Activated naive CD4-positive, alpha-beta T cell treated with anti-CD3 and anti-CD28 coated beads, Interleukin-2, amount 50 U/mL, for 24 hours (primary cell): ENCODE measurements at regions not wholly inside any gene's neighbourhood (a gene's known extent, or its start where the extent isn't known, plus 50 kb on each side); places are given as distances from the start of the nearest gene placed in this dataset.

Experiments
- H3K27ac Mint-ChIP-seq: one replicate; pipeline ENCODE4 v1.8.0; 2021; ENCODE audit warnings: mild to moderate bottlenecking, mixed read lengths
- H3K27me3 Mint-ChIP-seq: one replicate; pipeline ENCODE4 v1.8.0; 2021; ENCODE audit warnings: mixed read lengths
- H3K36me3 Mint-ChIP-seq: one replicate; pipeline ENCODE4 v1.8.0; 2021; ENCODE audit warnings: mixed read lengths
- H3K4me1 Mint-ChIP-seq: one replicate; pipeline ENCODE4 v1.8.0; 2021; ENCODE audit warnings: mixed read lengths
- H3K4me3 Mint-ChIP-seq: one replicate; pipeline ENCODE4 v1.8.0; 2021; ENCODE audit warnings: mild to moderate bottlenecking, mixed read lengths
- H3K9me3 Mint-ChIP-seq: one replicate; pipeline ENCODE4 v1.8.0; 2021; ENCODE audit warnings: mixed read lengths

DNA sequence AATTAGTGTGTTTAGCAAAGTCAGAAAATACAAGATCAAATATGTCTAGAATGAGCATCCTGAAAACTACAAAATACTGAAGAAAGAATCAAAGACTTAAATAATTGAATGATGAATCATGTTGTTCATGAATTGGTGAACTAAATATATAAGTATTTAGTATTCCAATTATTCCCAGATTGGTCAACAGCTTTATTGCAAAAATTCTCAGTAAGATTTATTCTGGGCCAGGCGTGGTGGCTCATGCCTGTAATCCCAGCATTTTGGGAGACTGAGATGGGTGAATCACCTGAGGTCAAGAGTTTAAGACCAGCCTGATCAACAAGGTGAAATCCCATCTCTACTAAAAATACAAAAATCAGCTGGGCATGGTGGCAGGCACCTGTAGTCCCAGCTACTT, 250.0 kb upstream of the NECTIN3 start:
- Mint-ChIP-seq H3K4me3 (no peak overlapping the region), H3K27me3 (peaks cover 6% of the 10 kb centered on the region), H3K4me1 (no peaks in the 10 kb centered on the region), H3K27ac (no peak overlapping the region), H3K36me3 (no peaks in the 10 kb centered on the region), H3K9me3 (no peaks in the 10 kb centered on the region)

DNA sequence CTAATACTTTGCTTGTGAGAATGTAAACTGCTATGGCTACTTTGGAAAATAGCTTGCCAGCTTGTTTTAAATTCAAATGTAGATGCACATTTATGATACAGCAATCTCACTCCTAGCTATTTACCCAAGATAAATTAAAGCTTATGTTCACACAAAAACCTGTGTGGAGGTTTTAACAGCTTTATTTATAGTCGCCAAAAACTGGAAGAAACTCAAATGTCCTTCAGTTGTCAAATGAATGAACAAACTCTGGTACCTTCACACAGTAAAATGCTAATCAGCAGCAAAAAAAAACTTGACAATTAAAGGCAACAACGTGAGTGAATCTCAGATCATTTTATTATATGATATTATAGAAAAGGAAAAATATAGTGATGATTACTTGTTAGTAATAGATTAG, 248.6 kb upstream of the NECTIN3 start:
- Mint-ChIP-seq H3K36me3 (no peaks in the 10 kb centered on the region), H3K27ac (no peak overlapping the region), H3K4me3 (no peak overlapping the region), H3K9me3 (no peaks in the 10 kb centered on the region), H3K27me3 (peaks cover 1% of the 10 kb centered on the region), H3K4me1 (no peaks in the 10 kb centered on the region)

DNA sequence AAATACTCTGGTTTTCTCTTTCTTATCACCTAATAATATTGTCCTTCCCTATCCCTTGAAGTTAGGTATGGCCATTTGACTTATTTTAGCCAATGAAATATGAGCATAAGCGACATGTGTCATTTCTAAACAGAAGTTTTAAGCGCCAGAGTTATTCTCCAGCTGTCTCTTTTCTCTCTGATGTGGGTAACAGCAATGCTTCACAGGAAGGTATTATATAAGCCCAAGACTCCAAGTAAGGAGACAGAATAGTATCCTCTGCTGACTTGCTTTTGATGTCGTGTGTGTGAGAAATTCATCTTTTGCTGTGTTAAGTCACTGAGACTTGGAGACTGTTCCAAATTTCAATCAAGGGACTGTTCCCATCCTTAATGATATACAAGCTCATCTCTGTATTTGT, 224.6 kb upstream of the NECTIN3 start:
- Mint-ChIP-seq H3K9me3 (no peaks in the 10 kb centered on the region), H3K4me3 (no peak overlapping the region), H3K27me3 (peaks cover 6% of the 10 kb centered on the region), H3K36me3 (peaks cover 2% of the 10 kb centered on the region), H3K4me1 (no peaks in the 10 kb centered on the region), H3K27ac (no peak overlapping the region)

DNA sequence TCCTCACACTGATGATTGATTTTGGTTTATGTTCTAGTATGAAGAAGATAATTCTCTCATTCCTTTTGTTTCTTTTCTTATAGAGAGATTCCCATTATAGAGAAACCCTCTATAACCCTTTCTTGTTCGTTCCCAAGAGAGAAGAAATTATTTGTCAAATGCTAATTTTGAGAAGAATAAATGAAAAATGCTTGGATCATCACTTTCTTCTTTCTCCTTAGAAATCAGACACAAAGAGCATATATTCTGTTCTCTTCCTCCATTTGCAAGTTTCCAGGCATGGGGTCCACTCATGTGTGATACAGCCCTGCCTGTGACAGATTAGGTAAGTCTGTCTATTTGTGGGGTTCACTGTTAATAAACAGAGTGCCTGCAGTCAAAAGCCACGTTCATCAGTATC, 222.6 kb upstream of the NECTIN3 start:
- no peak overlapping the region for H3K27ac Mint-ChIP-seq
- H3K4me3 Mint-ChIP-seq = no peak overlapping the region
- H3K4me1 Mint-ChIP-seq = no peaks in the 10 kb centered on the region
- peaks cover 6% of the 10 kb centered on the region for H3K27me3 Mint-ChIP-seq
- no peaks in the 10 kb centered on the region for H3K36me3 Mint-ChIP-seq
- H3K9me3 Mint-ChIP-seq = no peaks in the 10 kb centered on the region

DNA sequence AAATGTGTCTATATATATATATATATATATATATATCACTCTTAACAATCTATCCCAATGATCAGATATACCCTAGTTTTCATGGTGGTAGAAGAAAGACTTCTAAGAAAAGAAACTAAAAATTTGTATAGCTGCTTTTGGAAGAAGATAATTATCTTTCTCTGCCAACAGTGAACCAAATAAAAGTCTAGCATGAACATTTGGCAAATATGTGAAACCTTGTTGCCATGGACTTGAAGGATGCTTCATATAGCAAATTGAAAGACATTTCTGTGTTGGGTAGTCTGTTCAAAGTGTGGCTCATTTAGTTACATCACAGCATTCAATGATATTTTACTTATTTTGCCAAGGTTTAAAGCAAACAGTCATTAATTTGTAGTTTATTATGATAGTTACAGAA, 219.9 kb upstream of the NECTIN3 start:
- Mint-ChIP-seq H3K4me3 (no peak overlapping the region), H3K27me3 (no peaks in the 10 kb centered on the region)

DNA sequence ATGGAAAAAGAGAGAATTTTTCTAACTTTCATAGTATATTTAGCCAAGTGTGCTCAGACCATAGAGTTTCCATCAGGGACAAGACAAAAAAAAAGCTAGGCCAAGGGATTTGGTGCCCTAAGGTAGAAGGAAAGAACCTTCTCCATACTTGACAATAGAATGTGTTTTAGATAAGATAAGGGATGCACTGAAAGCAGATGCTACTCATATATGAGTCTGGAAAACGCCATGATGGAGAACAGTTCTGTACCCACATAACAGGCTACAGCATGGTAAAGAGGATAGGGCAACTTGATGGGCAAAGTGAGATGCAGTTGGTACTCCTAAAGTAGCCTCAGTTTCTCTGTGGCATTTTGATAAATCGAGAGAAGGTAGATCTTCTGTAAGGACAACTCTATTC, 216.4 kb upstream of the NECTIN3 start:
- H3K27ac Mint-ChIP-seq = no peak overlapping the region
- no peaks in the 10 kb centered on the region for H3K27me3 Mint-ChIP-seq
- no peaks in the 10 kb centered on the region for H3K36me3 Mint-ChIP-seq
- no peaks in the 10 kb centered on the region for H3K9me3 Mint-ChIP-seq
- no peak overlapping the region for H3K4me3 Mint-ChIP-seq
- no peaks in the 10 kb centered on the region for H3K4me1 Mint-ChIP-seq

More for the DNA sequence above, 219.9 kb upstream of the NECTIN3 start:
- Mint-ChIP-seq H3K4me1 (no peaks in the 10 kb centered on the region), H3K36me3 (no peaks in the 10 kb centered on the region), H3K9me3 (no peaks in the 10 kb centered on the region), H3K27ac (no peak overlapping the region)

DNA sequence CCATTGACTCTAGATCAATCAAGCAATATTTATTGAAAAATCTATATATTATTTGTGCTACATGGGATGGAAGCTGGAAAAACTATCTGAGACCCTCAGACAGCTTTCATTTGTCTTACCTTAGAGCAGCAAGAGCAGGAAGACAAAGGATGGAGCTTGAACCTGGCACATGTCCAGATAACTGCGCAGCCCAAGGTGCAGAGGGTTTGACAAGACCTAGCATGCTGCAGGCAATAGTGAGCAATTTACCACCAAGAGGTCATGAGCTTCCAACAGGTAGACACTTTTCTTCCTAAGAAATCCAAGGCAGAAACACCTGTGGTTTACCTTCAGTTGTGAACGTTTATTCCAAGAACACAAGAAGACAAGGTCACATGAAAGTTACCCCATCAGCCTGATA, 214.7 kb upstream of the NECTIN3 start:
- Mint-ChIP-seq H3K4me1 (no peaks in the 10 kb centered on the region), H3K36me3 (no peaks in the 10 kb centered on the region), H3K27ac (no peak overlapping the region), H3K27me3 (no peaks in the 10 kb centered on the region), H3K4me3 (no peak overlapping the region), H3K9me3 (no peaks in the 10 kb centered on the region)

DNA sequence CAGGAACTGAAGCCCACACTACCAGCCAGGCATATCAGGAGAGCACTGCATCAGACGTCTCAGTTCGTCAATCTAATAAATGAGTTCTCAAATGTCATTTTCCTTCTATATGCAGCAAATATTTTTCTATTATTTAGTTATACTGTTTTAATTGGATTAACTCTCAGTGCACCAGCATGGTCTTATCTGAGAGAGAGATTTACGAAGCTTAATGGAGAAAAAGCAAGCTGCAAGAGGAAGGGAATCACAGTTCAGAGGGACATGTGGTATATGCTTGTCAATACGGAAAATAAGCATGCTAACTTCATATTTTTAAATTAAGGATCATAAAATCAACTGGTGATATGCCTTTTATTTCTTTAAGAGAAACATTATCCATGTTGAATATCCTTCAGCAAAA, 213.1 kb upstream of the NECTIN3 start:
- Mint-ChIP-seq H3K36me3 (no peaks in the 10 kb centered on the region), H3K27me3 (no peaks in the 10 kb centered on the region), H3K4me3 (no peak overlapping the region), H3K9me3 (no peaks in the 10 kb centered on the region), H3K4me1 (no peaks in the 10 kb centered on the region), H3K27ac (no peak overlapping the region)

DNA sequence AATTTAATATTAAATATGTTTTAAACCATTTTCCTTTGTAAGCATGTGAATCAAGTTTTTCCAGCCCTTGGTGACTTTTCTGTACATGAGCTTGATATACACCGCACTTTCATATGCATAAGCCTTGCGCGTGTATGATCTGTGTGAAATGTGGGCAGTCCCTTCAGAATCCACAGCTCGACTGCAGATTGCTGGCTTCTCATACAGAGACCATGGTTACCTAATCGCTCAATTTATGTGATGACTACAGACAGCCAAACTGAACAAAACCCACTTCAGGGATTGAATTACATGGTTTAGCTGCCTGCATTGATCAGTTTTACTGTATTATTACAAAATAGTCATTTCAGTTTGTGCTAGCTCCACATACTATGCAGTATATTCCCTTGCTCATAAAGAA, 212.3 kb upstream of the NECTIN3 start:
- Mint-ChIP-seq H3K4me1 (no peaks in the 10 kb centered on the region), H3K4me3 (no peak overlapping the region), H3K9me3 (no peaks in the 10 kb centered on the region), H3K36me3 (no peaks in the 10 kb centered on the region), H3K27me3 (no peaks in the 10 kb centered on the region), H3K27ac (no peak overlapping the region)

DNA sequence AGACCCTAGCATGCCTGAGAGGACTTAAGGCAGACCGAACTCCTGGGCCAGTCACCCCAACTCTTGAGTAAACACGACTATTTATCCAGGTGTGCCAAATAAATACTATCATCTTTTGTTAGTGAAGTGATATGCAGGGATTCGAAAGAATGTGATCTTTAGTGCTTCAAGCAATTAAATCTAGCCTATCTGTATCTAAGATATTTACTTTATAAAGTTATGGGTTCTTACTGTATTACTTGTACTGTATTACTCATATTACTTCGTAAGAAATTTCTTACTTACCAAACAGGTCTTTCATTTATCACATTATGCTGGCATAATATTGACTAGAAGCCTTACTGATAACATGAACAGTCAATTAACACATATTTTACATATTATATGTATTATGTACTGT, 211.6 kb upstream of the NECTIN3 start:
- Mint-ChIP-seq H3K27me3 (no peaks in the 10 kb centered on the region), H3K9me3 (no peaks in the 10 kb centered on the region), H3K4me1 (no peaks in the 10 kb centered on the region), H3K27ac (no peak overlapping the region), H3K36me3 (no peaks in the 10 kb centered on the region), H3K4me3 (no peak overlapping the region)

DNA sequence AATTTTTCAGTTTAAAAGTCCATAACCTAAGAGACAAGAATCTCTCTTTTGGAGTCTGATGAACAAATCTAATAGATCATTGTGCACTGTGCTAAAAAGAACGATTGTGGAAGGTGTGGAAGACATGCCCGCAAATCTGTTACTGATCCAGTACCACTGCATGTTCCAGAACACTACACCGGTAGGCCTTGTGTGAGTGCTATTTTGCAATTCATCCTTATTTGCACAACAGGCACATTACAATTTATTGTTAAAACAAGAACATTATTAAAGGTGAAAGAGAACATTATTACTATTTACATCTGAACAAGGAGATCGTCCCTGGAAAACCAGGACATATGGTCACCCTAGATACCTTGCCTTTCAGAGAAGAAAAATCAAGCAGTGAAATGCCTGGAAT, 205.7 kb upstream of the NECTIN3 start:
- no peaks in the 10 kb centered on the region for H3K27me3 Mint-ChIP-seq
- no peak overlapping the region for H3K4me3 Mint-ChIP-seq
- no peaks in the 10 kb centered on the region for H3K4me1 Mint-ChIP-seq
- H3K9me3 Mint-ChIP-seq = no peaks in the 10 kb centered on the region
- no peak overlapping the region for H3K27ac Mint-ChIP-seq
- H3K36me3 Mint-ChIP-seq = no peaks in the 10 kb centered on the region

DNA sequence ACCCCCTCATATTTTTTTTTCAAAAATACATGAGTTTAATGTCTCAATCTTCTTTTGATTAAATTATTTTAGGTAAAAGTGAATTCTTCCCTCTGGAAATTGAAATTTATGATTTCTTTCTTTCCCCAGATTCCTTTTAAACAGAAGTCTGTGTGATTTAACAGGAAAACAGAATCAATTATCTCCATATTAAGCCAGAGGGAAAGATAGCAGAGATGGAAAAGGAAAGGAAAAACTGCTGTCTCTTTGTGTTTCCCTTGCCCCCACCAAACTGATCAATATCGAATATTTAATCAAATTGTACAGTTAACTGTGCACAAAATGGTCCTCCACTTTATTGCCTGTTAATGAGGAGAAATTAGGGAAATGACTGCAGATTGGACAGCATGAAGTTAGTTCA, 203.5 kb upstream of the NECTIN3 start:
- no peak overlapping the region for H3K27ac Mint-ChIP-seq
- no peaks in the 10 kb centered on the region for H3K4me1 Mint-ChIP-seq
- no peaks in the 10 kb centered on the region for H3K36me3 Mint-ChIP-seq
- H3K4me3 Mint-ChIP-seq = no peak overlapping the region
- no peaks in the 10 kb centered on the region for H3K27me3 Mint-ChIP-seq
- no peaks in the 10 kb centered on the region for H3K9me3 Mint-ChIP-seq

DNA sequence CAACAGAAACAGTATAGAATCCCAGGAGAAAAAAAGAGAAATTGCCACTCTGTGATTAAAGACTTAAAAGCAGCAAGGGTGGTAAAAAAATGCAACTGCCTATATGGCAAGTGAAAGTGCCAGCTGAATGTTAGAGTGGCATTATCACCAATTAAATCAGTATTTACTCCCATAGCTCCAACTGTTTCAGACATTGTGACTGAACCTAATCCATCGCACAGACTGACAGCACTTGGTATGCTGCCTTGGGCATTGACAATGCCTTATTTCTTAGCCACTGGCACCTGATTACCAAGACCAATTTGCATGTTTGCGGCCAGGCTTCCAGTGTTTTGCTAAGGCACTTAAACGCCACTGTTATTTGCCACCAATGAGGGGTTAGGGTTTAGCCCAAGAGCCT, 201.9 kb upstream of the NECTIN3 start:
- H3K36me3 Mint-ChIP-seq = peaks cover 2% of the 10 kb centered on the region
- H3K4me3 Mint-ChIP-seq = no peak overlapping the region
- H3K27me3 Mint-ChIP-seq = peaks cover 3% of the 10 kb centered on the region
- no peaks in the 10 kb centered on the region for H3K4me1 Mint-ChIP-seq
- peaks cover 9% of the 10 kb centered on the region for H3K9me3 Mint-ChIP-seq
- H3K27ac Mint-ChIP-seq = no peak overlapping the region

DNA sequence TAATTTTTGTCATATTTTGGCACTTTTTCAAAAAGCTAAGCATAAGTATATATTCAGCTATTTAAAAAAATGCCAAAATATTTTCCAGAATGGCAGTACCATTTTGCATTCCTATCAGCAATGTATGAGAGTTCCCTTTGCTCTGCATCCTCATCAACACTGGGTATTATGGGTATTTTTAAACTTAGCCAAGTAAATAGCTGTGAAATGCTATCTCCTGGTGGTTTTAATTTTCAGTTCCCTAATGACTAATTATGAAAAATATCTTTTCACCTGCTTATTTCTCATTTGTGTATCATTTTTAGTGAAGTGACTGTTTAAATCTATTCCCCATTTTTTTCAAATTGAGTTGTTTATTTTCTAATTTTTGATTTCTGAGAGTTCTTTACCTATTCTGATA, 199.7 kb upstream of the NECTIN3 start:
- Mint-ChIP-seq H3K4me3 (no peak overlapping the region), H3K36me3 (peaks cover 2% of the 10 kb centered on the region), H3K9me3 (peaks cover 15% of the 10 kb centered on the region), H3K27ac (no peak overlapping the region), H3K27me3 (peaks cover 5% of the 10 kb centered on the region), H3K4me1 (no peaks in the 10 kb centered on the region)

DNA sequence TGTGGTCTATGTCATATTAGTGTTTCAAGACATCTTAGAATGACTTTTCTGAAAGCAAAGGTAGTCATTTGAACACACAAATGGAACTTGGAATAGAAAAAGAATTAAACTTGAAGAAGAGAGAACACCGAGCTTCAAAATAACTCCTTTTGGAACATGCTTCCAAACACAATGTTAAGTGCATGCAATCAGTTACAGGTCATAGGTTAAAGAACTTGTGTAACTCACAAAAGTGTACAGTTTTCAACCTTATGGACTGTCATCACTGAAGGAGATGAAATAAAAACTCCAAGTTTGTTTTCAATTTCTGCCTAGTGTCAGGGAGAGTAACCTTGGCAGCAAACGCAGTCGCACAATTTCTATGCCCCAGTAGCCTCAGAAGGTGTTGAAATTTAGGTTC, 192.9 kb upstream of the NECTIN3 start:
- Mint-ChIP-seq H3K4me1 (no peaks in the 10 kb centered on the region), H3K36me3 (peaks cover 2% of the 10 kb centered on the region), H3K9me3 (peaks cover 15% of the 10 kb centered on the region), H3K27me3 (peaks cover 5% of the 10 kb centered on the region), H3K4me3 (no peak overlapping the region), H3K27ac (no peak overlapping the region)

DNA sequence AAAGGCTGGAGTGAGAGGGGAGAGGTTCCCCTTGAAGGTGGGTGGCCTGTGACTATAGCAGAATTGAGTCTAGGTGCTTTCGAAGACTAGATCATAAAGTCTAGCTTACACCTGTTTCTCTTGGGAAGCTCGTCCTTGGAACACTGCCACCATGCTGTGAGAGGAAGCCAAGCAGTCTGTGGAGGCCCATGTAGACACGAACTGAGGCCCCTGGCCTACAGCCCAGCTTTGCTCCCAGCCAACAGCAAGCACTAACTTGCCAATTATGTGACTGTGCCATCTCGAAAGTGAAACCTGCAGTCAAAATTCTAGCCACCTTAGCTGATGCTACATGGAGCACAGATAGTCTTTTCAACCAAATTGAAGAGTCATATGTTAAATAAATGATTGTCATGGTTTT, 190.5 kb upstream of the NECTIN3 start:
- Mint-ChIP-seq H3K27ac (no peak overlapping the region), H3K36me3 (no peaks in the 10 kb centered on the region), H3K4me1 (no peaks in the 10 kb centered on the region), H3K4me3 (no peak overlapping the region), H3K9me3 (peaks cover under 1% of the 10 kb centered on the region), H3K27me3 (no peaks in the 10 kb centered on the region)

DNA sequence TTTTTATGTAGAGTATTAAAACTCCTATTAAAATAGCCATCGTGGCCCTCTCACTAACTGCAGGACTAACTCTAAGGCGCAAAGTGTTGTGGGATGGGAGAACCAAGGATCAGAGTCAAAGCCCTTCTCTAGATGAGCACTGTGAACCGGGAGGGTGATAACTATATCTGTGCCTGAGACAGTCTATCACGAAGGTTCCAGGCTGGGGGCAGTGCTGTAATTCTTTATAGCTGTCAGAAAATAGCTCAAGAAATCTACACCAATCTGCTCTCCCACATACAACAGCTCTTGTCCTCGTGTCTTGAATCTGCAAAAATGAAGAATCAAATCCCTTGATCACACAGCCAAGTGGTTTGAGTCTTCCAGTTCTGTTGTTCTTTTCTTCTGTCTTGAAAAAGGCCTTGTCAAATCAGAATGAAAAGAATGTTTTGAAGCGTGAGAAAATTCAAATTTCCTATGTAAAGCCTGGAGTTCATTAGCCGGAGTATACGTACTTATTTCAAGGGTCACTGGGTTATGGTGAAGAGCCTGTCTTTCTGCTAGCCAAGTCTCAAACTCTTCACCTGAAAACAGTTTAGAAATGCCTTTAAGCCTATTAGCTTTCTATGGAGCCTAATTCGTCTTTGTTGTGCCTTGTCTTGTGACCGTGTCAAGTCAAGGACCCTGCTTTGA, 185.3 kb upstream of the NECTIN3 start:
- H3K27me3 Mint-ChIP-seq = peaks cover 1% of the 10 kb centered on the region
- H3K9me3 Mint-ChIP-seq = no peaks in the 10 kb centered on the region
- no peaks in the 10 kb centered on the region for H3K4me1 Mint-ChIP-seq

More for the DNA sequence above, 185.3 kb upstream of the NECTIN3 start:
- H3K4me3 Mint-ChIP-seq = no peak overlapping the region
- no peaks in the 10 kb centered on the region for H3K36me3 Mint-ChIP-seq
- H3K27ac Mint-ChIP-seq = no peak overlapping the region
